CD14-positive monocyte (primary cell): ENCODE measurements at regions not wholly inside any gene's neighbourhood (a gene's known extent, or its start where the extent isn't known, plus 50 kb on each side); places are given as distances from the start of the nearest gene placed in this dataset.

Experiments used
- DNase-seq, 3 donors: peaks; one replicate each; pipeline ENCODE4 v3.0.0-alpha.2; 2011 to 2022
- H2AFZ ChIP-seq: 2 replicates; pipeline ENCODE4 v1.6.0; 2012; ENCODE audit warnings: mild to moderate bottlenecking, low read depth, low read length, inconsistent platforms; ENCODE audit not compliant: insufficient read depth, poor library complexity, severe bottlenecking
- H3K27ac ChIP-seq, 2 donors: 1 replicate in 1 of 2; 2 replicates in 1 of 2; pipeline ENCODE4 v1.5.1; 2012 to 2013; ENCODE audit warnings: low read length in 2 of 2, control low read depth in 1 of 2, inconsistent platforms in 1 of 2, low read depth in 1 of 2, mild to moderate bottlenecking in 1 of 2
- H3K27me3 ChIP-seq, 2 donors: one replicate each; pipeline versions ENCODE4 v1.6.0 to v1.6.1; 2011 to 2013; ENCODE audit warnings: low read length in 2 of 2; ENCODE audit not compliant: control insufficient read depth in 2 of 2, insufficient read depth in 2 of 2
- H3K36me3 ChIP-seq, 2 donors: replicated peaks in 1 of 2; 1 replicate in 1 of 2; 2 replicates in 1 of 2; pipeline versions ENCODE4 v1.5.1 to v1.6.1; 2012 to 2013; ENCODE audit warnings: low read length in 2 of 2, control low read depth in 1 of 2, inconsistent platforms in 1 of 2, mild to moderate bottlenecking in 1 of 2; ENCODE audit not compliant: insufficient read depth in 2 of 2, control insufficient read depth in 1 of 2
- H3K4me1 ChIP-seq, 2 donors: 1 replicate in 1 of 2; 2 replicates in 1 of 2; pipeline versions ENCODE4 v1.5.1 to v1.6.1; 2012 to 2013; ENCODE audit warnings: low read length in 2 of 2, control low read depth in 1 of 2, inconsistent platforms in 1 of 2, mild to moderate bottlenecking in 1 of 2, moderate library complexity in 1 of 2; ENCODE audit not compliant: insufficient read depth in 2 of 2, control insufficient read depth in 1 of 2
- H3K4me2 ChIP-seq: replicated peaks from 2 replicates; pipeline ENCODE3; 2012; ENCODE audit warnings: low read length, moderate library complexity, mild to moderate bottlenecking; ENCODE audit not compliant: poor library complexity, severe bottlenecking; ENCODE audit errors: extremely low read depth
- H3K4me3 ChIP-seq, 3 experiments: fragments of 200-600 bp in 1 of 3; sonication (generic) in 1 of 3; replicated peaks in 1 of 3; 1 replicate in 2 of 3; 2 replicates in 1 of 3; pipeline ENCODE4 v1.5.1; 2011 to 2013; ENCODE audit warnings: low read length in 3 of 3, mild to moderate bottlenecking in 3 of 3, control low read depth in 2 of 3, low read depth in 2 of 3, inconsistent platforms in 1 of 3, moderate library complexity in 1 of 3
- H3K79me2 ChIP-seq: 2 replicates; pipeline ENCODE4 v1.6.0; 2012; ENCODE audit warnings: mild to moderate bottlenecking, control low read depth, inconsistent platforms, low read length, moderate library complexity; ENCODE audit not compliant: insufficient read depth
- H3K9ac ChIP-seq: 2 replicates; pipeline ENCODE4 v1.6.0; 2017; ENCODE audit warnings: low read length, mild to moderate bottlenecking; ENCODE audit not compliant: insufficient read depth, poor library complexity, severe bottlenecking
- H3K9me3 ChIP-seq, 2 donors: replicated peaks in 1 of 2; 1 replicate in 1 of 2; 2 replicates in 1 of 2; pipeline versions ENCODE4 v1.5.1 to v1.6.1; 2012 to 2013; ENCODE audit warnings: low read length in 2 of 2, control low read depth in 1 of 2; ENCODE audit not compliant: control insufficient read depth in 1 of 2, insufficient read depth in 1 of 2
- H4K20me1 ChIP-seq: 2 replicates; pipeline ENCODE4 v1.6.0; 2012; ENCODE audit warnings: mild to moderate bottlenecking, low read length, control low read depth, moderate library complexity; ENCODE audit not compliant: insufficient read depth
- H3K27ac Mint-ChIP-seq, 7 donors: one replicate each; pipeline ENCODE4 v1.8.0; 2020; ENCODE audit warnings: mild to moderate bottlenecking in 7 of 7, mixed read lengths in 7 of 7, moderate library complexity in 6 of 7, inconsistent platforms in 2 of 7
- H3K27me3 Mint-ChIP-seq, 3 donors: one replicate each; pipeline ENCODE4 v1.8.0; 2021 to 2022; ENCODE audit warnings: low read depth in 3 of 3, mild to moderate bottlenecking in 3 of 3, mixed read lengths in 3 of 3, moderate library complexity in 3 of 3, inconsistent platforms in 1 of 3
- H3K36me3 Mint-ChIP-seq, 2 donors: one replicate each; pipeline ENCODE4 v1.8.0; 2020; ENCODE audit warnings: mixed read lengths in 2 of 2, inconsistent platforms in 1 of 2, mild to moderate bottlenecking in 1 of 2
- H3K4me1 Mint-ChIP-seq: one replicate; pipeline ENCODE4 v1.8.0; 2020; ENCODE audit warnings: mild to moderate bottlenecking, mixed read lengths
- H3K4me3 Mint-ChIP-seq, 2 donors: one replicate each; pipeline ENCODE4 v1.8.0; 2020; ENCODE audit warnings: mild to moderate bottlenecking in 2 of 2, mixed read lengths in 2 of 2, moderate library complexity in 1 of 2
- H3K9me3 Mint-ChIP-seq, 7 donors: one replicate each; pipeline ENCODE4 v1.8.0; 2020 to 2022; ENCODE audit warnings: mixed read lengths in 7 of 7, mild to moderate bottlenecking in 6 of 7, moderate library complexity in 6 of 7, inconsistent platforms in 2 of 7
- WGBS: methylation state at CpG from one replicate; pipeline ENCODE4 v1.1.5; 2013; ENCODE audit warnings: missing lambda C conversion rate; ENCODE audit not compliant: insufficient coverage; 5-methylcytosine and 5-hydroxymethylcytosine counted together
- intact Hi-C, 2 donors: fragments of 100-400 bp; cut with micrococcal nuclease; formaldehyde crosslinking; loops; one replicate each; pipeline versions ENCODE4 v1.15.0 to v1.15.1; 2023
- TF ChIP-seq, protein P1 (sequence below): fragments of 200-600 bp; IDR thresholded peaks from one replicate; pipeline ENCODE4 v1.8.0; 2022; ENCODE audit warnings: antibody characterized with exemption, mild to moderate bottlenecking

- Mint-ChIP-seq H3K4me1 (no peaks in the 10 kb centered on the region), H3K27me3 (no peaks in the 10 kb centered on the region), H3K9me3 (peaks cover 0 to 5% (median 2%) of the 10 kb centered on the region in 7 donors), H3K4me3 (no peak overlapping the region), H3K36me3 (no peaks in the 10 kb centered on the region), H3K27ac (no peak overlapping the region)
- H3K4me1 ChIP-seq: no peaks in the 10 kb centered on the region
- no peak overlapping the region for H3K4me2 ChIP-seq
- TF ChIP-seq, protein P1, sequence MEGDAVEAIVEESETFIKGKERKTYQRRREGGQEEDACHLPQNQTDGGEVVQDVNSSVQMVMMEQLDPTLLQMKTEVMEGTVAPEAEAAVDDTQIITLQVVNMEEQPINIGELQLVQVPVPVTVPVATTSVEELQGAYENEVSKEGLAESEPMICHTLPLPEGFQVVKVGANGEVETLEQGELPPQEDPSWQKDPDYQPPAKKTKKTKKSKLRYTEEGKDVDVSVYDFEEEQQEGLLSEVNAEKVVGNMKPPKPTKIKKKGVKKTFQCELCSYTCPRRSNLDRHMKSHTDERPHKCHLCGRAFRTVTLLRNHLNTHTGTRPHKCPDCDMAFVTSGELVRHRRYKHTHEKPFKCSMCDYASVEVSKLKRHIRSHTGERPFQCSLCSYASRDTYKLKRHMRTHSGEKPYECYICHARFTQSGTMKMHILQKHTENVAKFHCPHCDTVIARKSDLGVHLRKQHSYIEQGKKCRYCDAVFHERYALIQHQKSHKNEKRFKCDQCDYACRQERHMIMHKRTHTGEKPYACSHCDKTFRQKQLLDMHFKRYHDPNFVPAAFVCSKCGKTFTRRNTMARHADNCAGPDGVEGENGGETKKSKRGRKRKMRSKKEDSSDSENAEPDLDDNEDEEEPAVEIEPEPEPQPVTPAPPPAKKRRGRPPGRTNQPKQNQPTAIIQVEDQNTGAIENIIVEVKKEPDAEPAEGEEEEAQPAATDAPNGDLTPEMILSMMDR: no peak
- H3K27me3 ChIP-seq: no peaks in the 10 kb centered on the region
- no peaks in the 10 kb centered on the region for H4K20me1 ChIP-seq
- H3K9ac ChIP-seq: no peak overlapping the region
- no peak for DNase-seq
- intact Hi-C loops: no loop called here
- no peak overlapping the region for H3K27ac ChIP-seq
- H3K4me3 ChIP-seq: no peak overlapping the region
- no peaks in the 10 kb centered on the region for H3K79me2 ChIP-seq
- no peak overlapping the region for H2AFZ ChIP-seq
- 100% methylated on average over 1 of the region's 2 CpGs for WGBS
- no peaks in the 10 kb centered on the region for H3K36me3 ChIP-seq
- H3K9me3 ChIP-seq: no peaks in the 10 kb centered on the region
These were observed 236.3 kb upstream of the SEMA6A start for GRCh38 chr5:116810951-116811350.

GRCh38 chr5:116806836-116807235 lies 232.2 kb upstream of the SEMA6A start:
- TF ChIP-seq, protein P1: no peak
- DNase-seq: no peak
- no peaks in the 10 kb centered on the region for H3K36me3 Mint-ChIP-seq
- 84% methylated on average over 3 of the region's 3 CpGs for WGBS
- no peak overlapping the region for H3K4me3 ChIP-seq
- H2AFZ ChIP-seq: no peak overlapping the region
- no peak overlapping the region for H3K27ac ChIP-seq
- intact Hi-C loops: no loop called here
- peaks cover 0 to 12% (median 5%) of the 10 kb centered on the region in 7 donors for H3K9me3 Mint-ChIP-seq
- H3K79me2 ChIP-seq: no peaks in the 10 kb centered on the region
- no peaks in the 10 kb centered on the region for H3K27me3 ChIP-seq
- H3K36me3 ChIP-seq: no peaks in the 10 kb centered on the region
- H3K4me3 Mint-ChIP-seq: no peak overlapping the region
- H3K27ac Mint-ChIP-seq: no peak overlapping the region
- H3K9me3 ChIP-seq: peaks cover 0 to 6% of the 10 kb centered on the region in 2 donors
- H3K4me1 ChIP-seq: no peaks in the 10 kb centered on the region
- H3K4me1 Mint-ChIP-seq: no peaks in the 10 kb centered on the region
- no peak overlapping the region for H3K4me2 ChIP-seq
- no peaks in the 10 kb centered on the region for H3K27me3 Mint-ChIP-seq
- H3K9ac ChIP-seq: no peak overlapping the region
- H4K20me1 ChIP-seq: no peaks in the 10 kb centered on the region
